Rectal smooth muscle tissue (tissue), 1 donor: ENCODE measurements at regions not wholly inside any gene's neighbourhood (a gene's known extent, or its start where the extent isn't known, plus 50 kb on each side); places are given as distances from the start of the nearest gene placed in this dataset.

ENCODE experiments used
- H3K27ac ChIP-seq: one replicate; pipeline ENCODE4 v1.7.0; 2013; ENCODE audit warnings: low read depth, low read length, inconsistent platforms
- H3K27me3 ChIP-seq: one replicate; pipeline ENCODE4 v1.7.0; 2013; ENCODE audit warnings: low read length; ENCODE audit not compliant: control insufficient read depth, insufficient read depth
- H3K36me3 ChIP-seq: one replicate; pipeline ENCODE4 v1.7.0; 2013; ENCODE audit warnings: low read length; ENCODE audit not compliant: control insufficient read depth, insufficient read depth
- H3K4me1 ChIP-seq: one replicate; pipeline ENCODE4 v1.7.0; 2013; ENCODE audit warnings: low read length; ENCODE audit not compliant: control insufficient read depth, insufficient read depth
- H3K4me3 ChIP-seq: one replicate; pipeline ENCODE4 v1.7.0; 2013; ENCODE audit warnings: low read length
- H3K9ac ChIP-seq: one replicate; pipeline ENCODE4 v1.7.0; 2013; ENCODE audit warnings: low read length

GRCh38 chr22:27632451-27633295 lies 168.9 kb downstream of the MN1 start:
- no peak overlapping the region for H3K9ac ChIP-seq
- no peaks in the 10 kb centered on the region for H3K27me3 ChIP-seq
- H3K4me3 ChIP-seq, result no peak overlapping the region
- no peak overlapping the region for H3K27ac ChIP-seq
- no peaks in the 10 kb centered on the region for H3K4me1 ChIP-seq
- H3K36me3 ChIP-seq, result no peaks in the 10 kb centered on the region

- Histone ChIP-seq H3K4me3 (no peak overlapping the region), H3K36me3 (no peaks in the 10 kb centered on the region), H3K4me1 (no peaks in the 10 kb centered on the region), H3K9ac (no peak overlapping the region), H3K27ac (no peak overlapping the region), H3K27me3 (no peaks in the 10 kb centered on the region)
Observed at GRCh38 chr22:27633296-27633871, 168.2 kb downstream of the MN1 start.

- no peak overlapping the region for H3K27ac ChIP-seq
- no peaks in the 10 kb centered on the region for H3K4me1 ChIP-seq
- no peak overlapping the region for H3K9ac ChIP-seq
Observed at GRCh38 chr22:27634043-27634740, 167.4 kb downstream of the MN1 start.

GRCh38 chr22:27635435-27635834 lies 166.1 kb downstream of the MN1 start:
- no peaks in the 10 kb centered on the region for H3K27me3 ChIP-seq
- no peak overlapping the region for H3K9ac ChIP-seq
- H3K27ac ChIP-seq, result no peak overlapping the region
- H3K4me3 ChIP-seq, result no peak overlapping the region
- H3K36me3 ChIP-seq, result no peaks in the 10 kb centered on the region
- no peaks in the 10 kb centered on the region for H3K4me1 ChIP-seq

More at GRCh38 chr22:27634043-27634740, 167.4 kb downstream of the MN1 start:
- no peaks in the 10 kb centered on the region for H3K27me3 ChIP-seq
- no peaks in the 10 kb centered on the region for H3K36me3 ChIP-seq
- H3K4me3 ChIP-seq, result no peak overlapping the region

- Histone ChIP-seq H3K27ac (no peak overlapping the region), H3K36me3 (no peaks in the 10 kb centered on the region), H3K4me3 (no peak overlapping the region)
Observed at GRCh38 chr22:27635852-27636251, 165.7 kb downstream of the MN1 start.

GRCh38 chr22:27636716-27637508 lies 164.6 kb downstream of the MN1 start:
- Histone ChIP-seq H3K36me3 (no peaks in the 10 kb centered on the region), H3K4me3 (no peak overlapping the region), H3K27ac (no peak overlapping the region), H3K4me1 (no peaks in the 10 kb centered on the region), H3K27me3 (no peaks in the 10 kb centered on the region), H3K9ac (no peak overlapping the region)

More at GRCh38 chr22:27635852-27636251, 165.7 kb downstream of the MN1 start:
- Histone ChIP-seq H3K27me3 (no peaks in the 10 kb centered on the region), H3K4me1 (no peaks in the 10 kb centered on the region), H3K9ac (no peak overlapping the region)

GRCh38 chr22:27637604-27638003 lies 164.0 kb downstream of the MN1 start:
- Histone ChIP-seq H3K27ac (no peak overlapping the region), H3K9ac (no peak overlapping the region), H3K36me3 (no peaks in the 10 kb centered on the region), H3K4me3 (no peak overlapping the region), H3K4me1 (no peaks in the 10 kb centered on the region), H3K27me3 (no peaks in the 10 kb centered on the region)

GRCh38 chr22:27638329-27639233 lies 163.0 kb downstream of the MN1 start:
- Histone ChIP-seq H3K4me1 (no peaks in the 10 kb centered on the region), H3K36me3 (no peaks in the 10 kb centered on the region), H3K4me3 (no peak overlapping the region), H3K9ac (no peak overlapping the region), H3K27me3 (no peaks in the 10 kb centered on the region), H3K27ac (no peak overlapping the region)

- Histone ChIP-seq H3K4me3 (no peak overlapping the region), H3K36me3 (no peaks in the 10 kb centered on the region), H3K4me1 (no peaks in the 10 kb centered on the region), H3K27ac (no peak overlapping the region), H3K9ac (no peak overlapping the region), H3K27me3 (no peaks in the 10 kb centered on the region)
Observed at GRCh38 chr22:27639248-27640086, 162.1 kb downstream of the MN1 start.

GRCh38 chr22:27641049-27641795 lies 160.3 kb downstream of the MN1 start:
- Histone ChIP-seq H3K4me1 (no peaks in the 10 kb centered on the region), H3K27ac (no peak overlapping the region), H3K27me3 (no peaks in the 10 kb centered on the region), H3K4me3 (no peak overlapping the region), H3K36me3 (no peaks in the 10 kb centered on the region), H3K9ac (no peak overlapping the region)
